ENCODE measurements at regions not wholly inside any gene's neighbourhood (a gene's known extent, or its start where the extent isn't known, plus 50 kb on each side); places are given as distances from the start of the nearest gene placed in this dataset.

GRCh38 chr17:69959283-69959682 lies 115.7 kb upstream of the KCNJ16 start:
- TF ChIP-seq CTCF (IDR thresholded peaks at IDR 0.05) (no peak), POLR2A (IDR thresholded peaks at IDR 0.05) (no peak)

Measured in upper lobe of left lung (tissue), 4 donors.